NCI-H2081 treated with DMSO at 0.1 percent for 48 hours (cell line): ENCODE measurements at regions not wholly inside any gene's neighbourhood (a gene's known extent, or its start where the extent isn't known, plus 50 kb on each side); places are given as distances from the start of the nearest gene placed in this dataset.

ENCODE experiments used
- DNase-seq: peaks from one replicate; lab custom pipeline; 2025; lab: John Stamatoyannopoulos, UW

DNA sequence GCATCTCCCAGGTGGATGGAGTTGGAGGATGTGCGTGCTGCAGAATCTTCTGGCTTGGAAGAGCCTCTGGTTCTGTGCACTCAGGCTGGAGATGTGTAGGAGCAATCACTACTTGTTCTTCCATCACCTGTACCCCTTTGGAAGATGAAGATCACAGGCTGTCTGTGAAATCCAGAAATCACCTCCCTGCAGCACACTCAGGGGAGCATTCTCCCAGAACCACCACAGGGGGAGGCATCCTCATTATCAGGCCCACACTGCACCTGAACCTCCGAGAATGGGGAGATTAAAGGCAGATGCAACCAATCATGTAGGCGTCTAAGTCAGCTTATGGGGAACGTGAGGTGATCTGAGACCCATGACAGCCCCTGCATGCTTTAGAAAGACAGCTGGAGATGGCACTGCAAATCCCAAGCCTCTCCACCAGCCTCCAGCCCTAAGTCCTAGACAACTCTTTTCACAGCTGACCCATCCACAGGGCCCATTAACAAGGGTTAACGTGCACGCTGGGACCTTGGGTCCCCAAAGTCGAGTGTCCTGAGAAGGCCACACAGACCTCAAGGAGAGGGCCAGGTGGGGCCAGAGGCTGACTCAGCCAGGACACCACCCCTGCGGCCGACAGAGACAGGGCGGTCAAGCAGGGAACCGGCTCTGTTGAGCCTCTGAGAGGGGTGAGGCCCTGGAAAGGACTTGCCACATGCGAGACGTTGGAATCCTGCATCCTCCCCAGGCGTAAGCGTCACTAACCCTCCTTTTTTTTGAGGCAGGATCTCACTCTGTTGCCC is 314.9 kb downstream of the EIPR1 start:
- no peak for DNase-seq

DNA sequence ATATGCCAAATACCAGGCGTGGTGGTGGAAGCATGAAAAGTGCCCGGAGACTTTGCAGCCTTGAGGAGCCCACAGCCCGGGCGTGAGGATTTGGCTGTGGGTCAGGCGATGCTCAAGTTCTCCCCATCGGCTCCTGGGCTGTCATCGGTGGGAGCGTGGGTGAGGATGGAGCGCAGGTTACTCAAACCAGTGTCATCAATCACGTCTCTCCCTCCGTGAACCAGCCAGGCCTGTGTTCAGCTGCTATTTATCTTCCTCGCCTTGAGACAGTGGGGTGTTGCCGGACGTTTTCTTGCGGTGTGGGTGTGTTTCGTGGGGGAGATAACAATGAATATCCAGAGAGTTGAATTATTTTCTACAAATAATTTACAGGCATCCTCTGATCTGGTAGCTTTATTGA is 317.6 kb downstream of the EIPR1 start:
- DNase-seq, result no peak

DNA sequence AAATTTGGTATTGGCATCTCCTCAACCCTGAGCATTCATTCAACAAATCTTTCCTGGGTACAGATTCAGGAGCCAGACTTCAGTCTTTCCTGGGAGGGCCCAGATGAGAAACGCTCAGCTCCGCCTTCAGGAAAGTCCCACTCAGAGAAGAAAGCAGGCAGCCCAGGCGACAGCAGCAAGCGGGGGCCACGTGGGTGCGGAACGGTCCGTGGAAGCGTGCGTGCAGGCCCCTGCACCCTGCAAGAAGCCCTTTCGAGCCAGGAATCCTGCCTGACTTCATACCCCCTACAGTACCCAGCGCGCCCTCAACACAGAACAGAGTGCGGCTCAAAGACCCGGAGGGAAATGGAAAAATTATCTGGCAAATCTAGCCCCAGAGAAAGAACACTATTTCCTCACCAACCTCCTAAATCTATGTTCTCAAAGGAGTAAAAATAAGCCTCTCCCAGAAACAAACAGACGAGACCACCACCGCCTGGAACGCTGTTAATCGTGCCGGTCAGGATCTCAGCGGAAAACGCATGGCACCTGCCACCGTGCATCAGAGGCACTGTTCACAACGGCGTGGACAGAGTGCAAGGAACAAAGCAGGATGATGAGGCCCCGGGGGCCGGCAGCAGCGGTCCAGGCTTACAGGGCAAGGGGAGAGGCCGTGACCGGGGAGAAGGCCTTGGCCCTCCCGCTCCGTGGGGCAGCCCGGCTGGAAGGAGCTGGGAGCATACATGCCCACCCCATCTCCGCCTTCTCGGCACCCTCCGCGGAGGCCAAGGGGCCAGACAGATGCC is 318.3 kb downstream of the EIPR1 start:
- DNase-seq, result no peak

GRCh38 chr2:3054066-3054465 is 323.6 kb downstream of the EIPR1 start:
- no peak for DNase-seq

DNA sequence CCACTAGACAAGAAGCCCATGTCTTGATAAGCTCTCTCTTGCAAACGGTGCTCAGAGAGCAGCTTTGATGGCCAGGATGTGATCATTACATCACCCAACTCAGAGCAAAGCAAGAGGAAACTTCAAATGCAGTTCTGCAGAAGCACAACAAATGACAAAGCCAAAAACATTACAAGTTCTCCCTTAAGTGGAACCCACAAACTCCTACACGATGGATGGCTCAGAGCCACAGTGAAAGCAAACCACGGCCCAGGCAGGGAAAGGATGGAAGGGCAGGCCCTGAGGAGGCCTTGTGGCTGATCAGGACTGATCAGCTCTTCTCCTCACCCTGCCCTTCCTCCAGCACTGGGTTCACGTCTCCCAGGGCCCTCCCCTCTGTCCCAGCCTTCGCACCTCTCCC is 326.4 kb downstream of the EIPR1 start:
- DNase-seq, result no peak

- DNase-seq, result no peak
These were observed 331.3 kb downstream of the EIPR1 start for GRCh38 chr2:3046170-3046865.

GRCh38 chr2:3045318-3045921 is 332.2 kb downstream of the EIPR1 start:
- no peak for DNase-seq

DNA sequence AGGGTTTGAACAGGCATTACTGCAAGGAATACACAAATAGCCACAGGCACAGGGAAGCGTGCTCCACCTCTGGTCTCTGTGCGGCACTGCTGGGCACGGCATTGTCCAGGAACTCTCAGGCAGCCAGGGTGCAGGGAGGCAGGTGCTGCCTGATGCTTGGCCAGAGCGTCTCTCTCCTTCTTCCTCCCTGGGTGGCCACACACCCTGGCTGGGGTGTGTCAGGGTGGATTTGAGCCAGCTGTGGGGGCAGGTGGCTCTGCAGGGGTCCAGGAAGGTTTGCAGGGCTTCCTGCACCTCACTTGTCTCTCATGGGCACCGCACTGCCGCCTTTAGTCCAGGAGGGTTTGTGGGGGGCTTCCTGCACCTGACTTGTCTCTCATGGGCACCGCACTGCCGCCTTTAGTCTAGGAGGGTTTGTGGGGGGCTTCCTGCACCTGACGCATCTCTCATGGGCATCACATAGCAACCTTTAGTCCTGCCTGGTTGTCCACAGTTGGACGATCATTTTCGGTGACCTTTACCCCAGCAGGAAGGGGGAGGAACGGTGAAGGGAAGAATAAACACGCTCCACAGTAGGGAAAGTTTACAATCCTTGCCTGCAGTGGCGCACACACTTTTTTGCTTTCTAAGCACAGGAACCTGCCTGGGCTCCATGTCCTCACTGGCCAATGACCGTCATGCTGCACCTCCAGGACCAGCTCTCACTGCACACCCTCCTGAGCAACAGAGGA is 332.9 kb downstream of the EIPR1 start:
- no peak for DNase-seq

- no peak for DNase-seq
These were observed 333.9 kb downstream of the EIPR1 start for GRCh38 chr2:3043726-3044125.

- DNase-seq, result no peak
These were observed 334.7 kb downstream of the EIPR1 start for GRCh38 chr2:3042601-3043585.

- no peak for DNase-seq
These were observed 335.6 kb downstream of the EIPR1 start for GRCh38 chr2:3041841-3042600.

GRCh38 chr2:3041246-3041645 is 336.4 kb downstream of the EIPR1 start:
- DNase-seq, result no peak

- DNase-seq, result no peak
These were observed 337.0 kb downstream of the EIPR1 start for GRCh38 chr2:3040496-3041140.

GRCh38 chr2:3040066-3040428 is 337.6 kb downstream of the EIPR1 start:
- no peak for DNase-seq

DNA sequence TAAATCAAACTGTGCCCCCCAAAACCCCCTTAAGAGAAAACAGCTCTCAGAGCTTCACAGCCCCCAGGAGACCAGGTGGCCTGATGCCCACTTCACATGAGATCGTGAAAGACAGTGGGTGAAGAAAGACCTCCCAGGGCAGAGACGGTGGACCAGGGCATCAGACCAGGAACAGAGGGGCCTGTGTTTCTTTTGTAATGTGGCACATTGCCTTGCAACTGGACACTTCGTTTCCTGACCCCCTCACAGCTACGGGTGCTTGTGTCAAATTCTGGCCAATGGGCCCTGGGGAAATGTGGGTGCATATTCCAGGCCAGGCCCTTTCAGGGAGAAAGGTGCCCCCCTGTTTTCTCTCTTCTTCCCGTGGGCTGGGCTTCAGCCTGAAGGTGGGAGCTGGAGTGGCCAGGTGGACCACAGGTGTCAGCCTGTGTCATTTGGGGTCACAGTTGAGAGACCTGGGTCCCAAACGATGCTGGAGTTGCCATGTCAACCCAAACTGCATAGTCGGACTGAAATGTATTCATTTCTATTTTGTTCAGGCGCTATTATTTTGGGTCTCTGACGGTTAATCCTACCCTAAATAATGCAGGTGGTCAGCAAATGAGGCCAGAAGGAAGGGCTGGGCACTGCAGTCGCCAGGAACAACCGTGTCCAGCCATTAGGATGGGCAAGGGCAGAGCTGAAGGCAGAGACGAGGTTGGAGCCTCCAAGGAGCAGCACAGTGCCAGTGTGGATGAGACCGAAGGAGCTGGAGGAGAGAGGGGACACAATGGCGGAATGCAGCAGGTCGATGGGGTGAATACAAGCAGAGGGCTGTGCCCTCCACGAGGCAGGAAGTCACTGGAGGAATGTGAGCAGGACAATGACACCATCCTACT is 338.2 kb downstream of the EIPR1 start:
- no peak for DNase-seq

DNA sequence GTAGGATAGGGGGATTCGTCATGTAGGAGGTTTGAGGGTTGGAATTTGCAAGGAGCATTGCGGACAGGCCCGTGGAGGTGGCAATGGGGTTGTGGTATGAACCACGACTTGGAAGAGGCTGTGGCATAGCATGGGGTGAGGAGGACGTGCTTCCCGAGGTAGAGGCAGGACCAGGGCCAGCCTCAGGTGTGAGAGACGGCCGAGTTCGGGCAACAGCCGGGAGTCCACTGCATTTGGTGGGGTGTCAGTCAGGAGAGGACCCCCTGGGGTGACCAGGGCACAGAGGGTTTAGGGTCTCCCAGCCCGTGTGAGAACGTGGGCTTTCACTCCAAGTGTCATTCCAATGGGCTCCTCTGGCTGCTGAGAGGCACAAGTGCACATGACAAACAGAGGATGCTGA is 339.0 kb downstream of the EIPR1 start:
- DNase-seq, result no peak

- no peak for DNase-seq
These were observed 340.1 kb downstream of the EIPR1 start for GRCh38 chr2:3037196-3038194.
